Mucosa of descending colon (tissue), 3 donors: ENCODE measurements at regions not wholly inside any gene's neighbourhood (a gene's known extent, or its start where the extent isn't known, plus 50 kb on each side); places are given as distances from the start of the nearest gene placed in this dataset.
A peak's percentile ranks its signal among the peaks of the same experiment; 100 is the strongest.

Source experiments
- ATAC-seq: fragments of 200-7000 bp; cut with Tn5 transposase; one replicate; pipeline ENCODE4 v1.9.1; 2020; ENCODE audit warnings: mild to moderate bottlenecking, moderate library complexity
- DNase-seq, 3 donors: peaks; one replicate each; pipeline ENCODE4 v3.0.0-alpha.2; 2020
- H3K36me3 ChIP-seq: fragments of 200-600 bp; one replicate; pipeline ENCODE4 v1.8.0; 2021; ENCODE audit warnings: low read depth, mild to moderate bottlenecking
- H3K4me1 ChIP-seq: fragments of 200-600 bp; one replicate; pipeline ENCODE4 v1.8.0; 2021; ENCODE audit warnings: low read depth, mild to moderate bottlenecking
- H3K4me3 ChIP-seq: fragments of 200-600 bp; one replicate; pipeline ENCODE4 v1.8.0; 2021; ENCODE audit warnings: mild to moderate bottlenecking
- H3K9me3 ChIP-seq: fragments of 200-600 bp; one replicate; pipeline ENCODE4 v1.8.0; 2021; ENCODE audit warnings: mild to moderate bottlenecking
- intact Hi-C, 2 donors: fragments of 100-400 bp; cut with DNase I in 1 of 2; cut with micrococcal nuclease in 1 of 2; formaldehyde crosslinking; loops; one replicate each; pipeline versions ENCODE4 v1.11.0 to v1.11.1; 2022; cut with DNase I, micrococcal nuclease
- TF ChIP-seq, protein P1 (sequence below): fragments of 200-600 bp; IDR thresholded peaks from one replicate; pipeline ENCODE4 v1.8.0; 2022; ENCODE audit warnings: antibody characterized with exemption, mild to moderate bottlenecking
- donor health status: DM: no; HTN: no; CAD: no; lungs with moderate emphysema.
- donor health status: DM: no; HTN: no; CAD: no.
- donor health status: DM: no; HTN: yes; CAD: no.

DNA sequence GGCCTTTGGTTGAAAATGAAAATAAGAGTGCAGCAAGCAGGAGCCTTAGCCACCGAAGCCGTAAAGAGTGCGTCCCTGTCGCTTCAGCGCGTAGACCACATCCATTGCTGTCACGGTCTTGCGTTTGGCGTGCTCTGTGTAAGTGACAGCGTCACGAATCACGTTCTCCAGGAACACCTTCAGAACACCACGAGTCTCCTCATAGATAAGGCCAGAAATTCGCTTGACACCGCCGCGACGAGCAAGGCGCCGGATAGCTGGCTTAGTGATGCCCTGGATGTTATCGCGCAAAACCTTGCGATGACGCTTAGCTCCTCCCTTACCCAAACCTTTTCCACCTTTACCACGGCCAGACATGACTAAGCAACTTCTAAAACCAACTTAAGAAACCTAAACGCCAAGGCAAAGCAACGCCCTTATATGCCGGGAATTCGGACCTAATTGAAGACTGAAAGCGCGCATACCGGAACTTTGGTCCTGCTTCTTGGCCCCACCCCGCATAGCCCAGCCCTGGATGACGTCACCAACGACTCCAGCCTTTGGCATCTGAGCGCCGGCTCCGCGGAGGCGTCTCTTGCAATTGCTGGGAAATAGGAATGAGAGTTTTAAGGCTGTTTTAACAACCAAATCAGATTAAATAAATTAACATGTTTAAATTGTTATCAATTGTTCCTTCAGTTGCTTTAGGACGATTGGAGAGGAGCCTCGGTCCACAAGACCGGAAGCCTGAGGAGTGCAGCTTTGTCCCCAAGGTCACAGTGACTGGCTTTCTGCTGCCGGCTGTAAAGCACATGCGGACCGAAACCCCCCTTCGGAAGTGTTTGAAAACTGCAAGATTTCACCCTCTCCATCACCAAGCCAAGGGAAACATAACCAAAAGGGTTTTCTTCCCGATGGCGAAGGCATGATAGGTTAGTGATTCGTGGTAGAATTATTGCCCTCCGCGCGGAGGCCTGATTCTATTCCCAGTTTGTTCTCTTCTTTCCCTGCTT is 79.6 kb upstream of the BTN3A2 start:
- H3K9me3 ChIP-seq = peaks cover 3% of the 10 kb centered on the region
- TF ChIP-seq, protein P1, sequence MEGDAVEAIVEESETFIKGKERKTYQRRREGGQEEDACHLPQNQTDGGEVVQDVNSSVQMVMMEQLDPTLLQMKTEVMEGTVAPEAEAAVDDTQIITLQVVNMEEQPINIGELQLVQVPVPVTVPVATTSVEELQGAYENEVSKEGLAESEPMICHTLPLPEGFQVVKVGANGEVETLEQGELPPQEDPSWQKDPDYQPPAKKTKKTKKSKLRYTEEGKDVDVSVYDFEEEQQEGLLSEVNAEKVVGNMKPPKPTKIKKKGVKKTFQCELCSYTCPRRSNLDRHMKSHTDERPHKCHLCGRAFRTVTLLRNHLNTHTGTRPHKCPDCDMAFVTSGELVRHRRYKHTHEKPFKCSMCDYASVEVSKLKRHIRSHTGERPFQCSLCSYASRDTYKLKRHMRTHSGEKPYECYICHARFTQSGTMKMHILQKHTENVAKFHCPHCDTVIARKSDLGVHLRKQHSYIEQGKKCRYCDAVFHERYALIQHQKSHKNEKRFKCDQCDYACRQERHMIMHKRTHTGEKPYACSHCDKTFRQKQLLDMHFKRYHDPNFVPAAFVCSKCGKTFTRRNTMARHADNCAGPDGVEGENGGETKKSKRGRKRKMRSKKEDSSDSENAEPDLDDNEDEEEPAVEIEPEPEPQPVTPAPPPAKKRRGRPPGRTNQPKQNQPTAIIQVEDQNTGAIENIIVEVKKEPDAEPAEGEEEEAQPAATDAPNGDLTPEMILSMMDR = no peak
- peak overlapping the region; percentile 31 for H3K4me3 ChIP-seq
- no peaks in the 10 kb centered on the region for H3K36me3 ChIP-seq
- H3K4me1 ChIP-seq = peaks cover 4% of the 10 kb centered on the region
- DNase-seq = peak; percentile 96 to 100 (median 98)
- peak; percentile 94 for ATAC-seq
- intact Hi-C loops = no loop called here

DNA sequence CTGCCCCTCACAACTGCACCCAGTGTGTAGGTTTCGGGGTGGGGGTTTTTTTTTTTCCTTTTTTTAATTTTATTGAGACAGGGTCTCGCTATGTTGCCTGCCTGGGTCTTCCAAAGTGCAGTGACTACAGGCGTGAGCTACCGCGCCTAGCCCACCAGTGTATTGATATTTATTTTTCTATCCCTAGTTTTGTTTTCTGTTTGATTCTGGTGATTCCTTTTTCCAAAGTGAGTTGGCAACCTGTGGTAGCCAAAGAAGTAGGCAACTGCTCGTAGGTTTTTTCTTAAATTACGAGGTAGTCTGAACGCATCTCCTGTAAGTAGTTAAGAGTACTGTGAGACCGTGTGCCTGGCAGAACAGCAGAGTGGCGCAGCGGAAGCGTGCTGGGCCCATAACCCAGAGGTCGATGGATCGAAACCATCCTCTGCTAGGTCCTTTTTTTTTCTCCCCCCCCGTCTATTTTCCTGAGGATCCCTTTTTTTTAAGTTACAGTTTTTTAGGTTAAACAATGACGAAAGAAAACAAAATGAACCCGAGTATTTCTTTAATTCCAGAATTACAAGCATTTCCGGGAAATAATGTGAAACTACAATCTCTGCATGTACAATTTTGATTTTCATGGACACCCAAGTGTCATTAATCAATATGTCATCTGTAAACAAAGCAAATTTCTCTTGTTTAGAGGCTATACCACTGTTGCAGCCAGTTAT is 78.7 kb upstream of the BTN3A2 start:
- intact Hi-C loops = no loop called here
- Histone ChIP-seq H3K4me1 (peaks cover 4% of the 10 kb centered on the region), H3K9me3 (peaks cover 3% of the 10 kb centered on the region), H3K36me3 (no peaks in the 10 kb centered on the region), H3K4me3 (peak overlapping the region; percentile 31)
- TF ChIP-seq, protein P1 = no peak
- peak; percentile 49 for ATAC-seq
- peak; percentile 63 to 84 (median 76) for DNase-seq

DNA sequence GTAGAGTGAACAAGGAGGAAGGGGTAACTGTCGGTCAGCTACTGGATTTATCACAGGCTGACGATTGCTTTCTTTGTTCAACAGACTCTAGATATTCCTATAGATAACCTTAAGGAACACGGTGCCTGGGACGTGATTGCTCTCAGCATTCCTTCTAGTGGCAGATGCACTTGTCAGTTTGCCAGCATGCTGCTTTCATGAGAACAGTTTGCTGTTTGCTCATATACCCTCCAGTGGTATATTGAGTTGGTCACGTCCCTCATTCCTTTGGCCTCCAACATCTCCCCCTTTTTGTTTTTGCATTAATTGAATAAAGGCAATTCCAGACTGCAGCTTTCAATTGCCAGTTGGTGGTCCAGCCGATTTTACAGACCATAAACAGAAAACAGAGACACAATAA is 76.8 kb upstream of the BTN3A2 start:
- H3K36me3 ChIP-seq = no peaks in the 10 kb centered on the region
- TF ChIP-seq, protein P1 = no peak
- no peak for DNase-seq

DNA sequence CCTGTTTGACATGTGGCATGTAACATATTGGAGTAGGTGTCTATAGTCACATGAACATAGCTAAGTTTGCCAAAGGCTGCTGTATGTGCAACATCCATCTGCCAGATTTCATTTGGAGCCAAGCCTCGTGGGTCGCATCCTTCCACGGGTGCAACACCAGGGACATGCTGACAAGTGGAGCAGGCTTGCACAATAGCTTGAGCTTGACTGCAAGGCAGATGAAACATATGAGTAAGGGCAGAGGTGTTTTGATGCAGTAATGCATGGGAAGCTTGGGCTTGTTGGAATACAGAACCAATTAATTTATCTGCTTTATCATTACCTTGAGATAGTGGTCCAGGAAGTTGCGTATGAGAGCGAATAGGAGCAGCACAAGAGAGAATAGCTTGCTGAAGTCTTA is 74.1 kb upstream of the BTN3A2 start:
- TF ChIP-seq, protein P1 = no peak
- Histone ChIP-seq H3K4me1 (no peaks in the 10 kb centered on the region), H3K9me3 (peaks cover 3% of the 10 kb centered on the region), H3K4me3 (no peak overlapping the region), H3K36me3 (no peaks in the 10 kb centered on the region)
- no peak for ATAC-seq
- intact Hi-C loops = no loop called here
- no peak for DNase-seq

More for the DNA sequence above, 76.8 kb upstream of the BTN3A2 start:
- intact Hi-C loops = no loop called here
- Histone ChIP-seq H3K4me1 (peaks cover 4% of the 10 kb centered on the region), H3K4me3 (no peak overlapping the region), H3K9me3 (peaks cover 3% of the 10 kb centered on the region)
- no peak for ATAC-seq

DNA sequence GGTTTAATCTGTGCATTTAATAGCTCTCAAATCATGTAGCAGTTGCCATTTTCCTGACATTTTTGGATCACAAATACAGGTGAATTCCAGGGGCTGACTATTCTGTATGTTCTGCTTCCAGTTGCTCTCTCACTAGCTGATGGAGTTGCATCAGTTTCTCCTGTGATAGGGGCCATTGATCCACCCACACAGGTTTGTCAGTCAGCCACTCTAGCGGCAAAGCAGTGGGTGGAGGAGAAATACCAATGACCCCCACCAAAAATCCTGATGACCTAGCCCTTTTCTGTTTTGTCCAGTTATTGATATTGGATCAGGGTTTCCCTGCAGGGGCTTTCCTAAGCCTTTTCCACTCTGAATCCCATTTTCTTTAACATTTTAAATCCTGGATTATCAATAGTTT is 72.3 kb upstream of the BTN3A2 start:
- no peaks in the 10 kb centered on the region for H3K36me3 ChIP-seq
- H3K4me3 ChIP-seq = no peak overlapping the region
- H3K4me1 ChIP-seq = no peaks in the 10 kb centered on the region
- intact Hi-C loops = no loop called here
- TF ChIP-seq, protein P1 = no peak
- ATAC-seq (no peak), DNase-seq (no peak)
- H3K9me3 ChIP-seq = peaks cover 3% of the 10 kb centered on the region
